H9 (cell line): ENCODE measurements at regions not wholly inside any gene's neighbourhood (a gene's known extent, or its start where the extent isn't known, plus 50 kb on each side); places are given as distances from the start of the nearest gene placed in this dataset.
"Not testable (repeated sequence)": the region's sequence is repeated elsewhere in the genome, so short reads cannot be mapped to it uniquely, and the experiment has no call there.

Experiments
- DNase-seq: peaks from one replicate; pipeline ENCODE4 v3.0.0-alpha.2; 2017
- H2AFZ ChIP-seq: one replicate; pipeline ENCODE4 v1.6.1; 2013; ENCODE audit warnings: mild to moderate bottlenecking, low read length, control low read depth, moderate library complexity
- H2AK5ac ChIP-seq: 2 replicates; pipeline ENCODE4 v1.6.1; 2013; ENCODE audit warnings: low read length, control low read depth, mixed read lengths; ENCODE audit not compliant: insufficient read length
- H2BK120ac ChIP-seq: one replicate; pipeline ENCODE4 v1.6.1; 2013; ENCODE audit warnings: low read depth, mild to moderate bottlenecking, low read length, control low read depth, inconsistent platforms; ENCODE audit not compliant: poor library complexity, severe bottlenecking
- H2BK12ac ChIP-seq: 2 replicates; pipeline ENCODE4 v1.6.1; 2013; ENCODE audit warnings: low read length, control low read depth, mixed read lengths, low read depth; ENCODE audit not compliant: insufficient read length
- H2BK15ac ChIP-seq: 2 replicates; pipeline ENCODE4 v1.6.1; 2013; ENCODE audit warnings: low read depth, low read length, control low read depth
- H2BK20ac ChIP-seq: one replicate; pipeline ENCODE4 v1.6.1; 2013; ENCODE audit warnings: low read depth, mild to moderate bottlenecking, low read length, control low read depth, inconsistent platforms; ENCODE audit not compliant: poor library complexity, severe bottlenecking
- H2BK5ac ChIP-seq: 2 replicates; pipeline ENCODE4 v1.6.1; 2013; ENCODE audit warnings: low read length, control low read depth, mixed read lengths; ENCODE audit not compliant: insufficient read length
- H3K14ac ChIP-seq: 2 replicates; pipeline ENCODE4 v1.6.1; 2013; ENCODE audit warnings: low read length, control low read depth; ENCODE audit not compliant: insufficient read depth
- H3K18ac ChIP-seq: 2 replicates; pipeline ENCODE4 v1.6.1; 2013; ENCODE audit warnings: low read depth, mild to moderate bottlenecking, mixed read lengths, low read length, control low read depth; ENCODE audit not compliant: insufficient read length
- H3K23ac ChIP-seq: 2 replicates; pipeline ENCODE4 v1.6.1; 2013; ENCODE audit warnings: low read length, control low read depth, mixed read lengths, low read depth; ENCODE audit not compliant: insufficient read length
- H3K23me2 ChIP-seq: 2 replicates; pipeline ENCODE4 v1.6.1; 2013; ENCODE audit warnings: low read depth, mild to moderate bottlenecking, mixed read lengths, low read length, control low read depth; ENCODE audit not compliant: insufficient read length, poor library complexity, severe bottlenecking
- H3K27ac ChIP-seq: 2 replicates; pipeline ENCODE4 v1.5.1; 2013; ENCODE audit warnings: low read length, control low read depth, mixed read lengths, low read depth; ENCODE audit not compliant: insufficient read length
- H3K27me3 ChIP-seq: 2 replicates; pipeline ENCODE4 v1.6.1; 2013; ENCODE audit warnings: low read length, control low read depth, inconsistent platforms; ENCODE audit not compliant: insufficient read depth
- H3K4ac ChIP-seq: 2 replicates; pipeline ENCODE4 v1.6.1; 2013; ENCODE audit warnings: low read depth, mild to moderate bottlenecking, control low read depth, inconsistent platforms, low read length, moderate library complexity
- H3K4me1 ChIP-seq: 2 replicates; pipeline ENCODE4 v1.6.1; 2013; ENCODE audit warnings: low read length, control low read depth, inconsistent platforms; ENCODE audit not compliant: insufficient read depth
- H3K4me2 ChIP-seq: 2 replicates; pipeline ENCODE4 v1.6.1; 2013; ENCODE audit warnings: low read length, control low read depth, mixed read lengths; ENCODE audit not compliant: insufficient read length, insufficient read depth
- H3K56ac ChIP-seq: 2 replicates; pipeline ENCODE4 v1.6.1; 2013; ENCODE audit warnings: low read depth, mild to moderate bottlenecking, mixed read lengths, low read length, control low read depth; ENCODE audit not compliant: insufficient read length
- H3K79me1 ChIP-seq: 2 replicates; pipeline ENCODE4 v1.6.1; 2013; ENCODE audit warnings: low read depth, mild to moderate bottlenecking, moderate library complexity, low read length, control low read depth, inconsistent platforms; ENCODE audit not compliant: insufficient read depth, poor library complexity, severe bottlenecking
- H3K79me2 ChIP-seq: 2 replicates; pipeline ENCODE4 v1.6.1; 2013; ENCODE audit warnings: low read length, control low read depth, inconsistent platforms; ENCODE audit not compliant: insufficient read depth
- H3K9ac ChIP-seq: 2 replicates; pipeline ENCODE4 v1.6.1; 2013; ENCODE audit warnings: low read length, control low read depth, mixed read lengths; ENCODE audit not compliant: insufficient read length; ENCODE audit errors: extremely low read depth
- H3K9me3 ChIP-seq: one replicate; pipeline ENCODE4 v1.6.1; 2013; ENCODE audit warnings: low read depth, low read length, inconsistent platforms; ENCODE audit not compliant: control insufficient read depth
- H3T11ph ChIP-seq: one replicate; pipeline ENCODE4 v1.6.1; 2013; ENCODE audit warnings: mild to moderate bottlenecking, low read length, control low read depth, inconsistent platforms
- H4K20me1 ChIP-seq: one replicate; pipeline ENCODE4 v1.6.1; 2013; ENCODE audit not compliant: control insufficient read depth, insufficient read length, insufficient read depth
- H4K5ac ChIP-seq: 2 replicates; pipeline ENCODE4 v1.6.1; 2013; ENCODE audit warnings: low read depth, mild to moderate bottlenecking, mixed read lengths, low read length, control low read depth; ENCODE audit not compliant: insufficient read length
- H4K8ac ChIP-seq: replicated peaks from 2 replicates; pipeline ENCODE4 v1.6.1; 2013; ENCODE audit warnings: low read length, control low read depth, mixed read lengths, low read depth; ENCODE audit not compliant: insufficient read length
- H4K91ac ChIP-seq: 2 replicates; pipeline ENCODE4 v1.6.1; 2013; ENCODE audit warnings: low read depth, mild to moderate bottlenecking, moderate library complexity, mixed read lengths, low read length, control low read depth; ENCODE audit not compliant: insufficient read length
- H3K27ac Mint-ChIP-seq, 3 experiments: 2 replicates in 2 of 3; 3 replicates in 1 of 3; pipeline ENCODE4 v1.8.0; 2020 to 2021; ENCODE audit warnings: mixed read lengths in 3 of 3, mild to moderate bottlenecking in 1 of 3, moderate library complexity in 1 of 3
- H3K27me3 Mint-ChIP-seq: 2 replicates; pipeline ENCODE4 v1.8.0; 2021; ENCODE audit warnings: low read depth, mild to moderate bottlenecking, moderate library complexity, mixed read lengths
- H3K36me3 Mint-ChIP-seq, 3 experiments: 2 replicates in 2 of 3; 3 replicates in 1 of 3; pipeline ENCODE4 v1.8.0; 2020 to 2021; ENCODE audit warnings: low read depth in 3 of 3, mixed read lengths in 3 of 3; ENCODE audit not compliant: insufficient read depth in 1 of 3
- H3K4me1 Mint-ChIP-seq, 2 experiments: 2 replicates each; pipeline ENCODE4 v1.8.0; 2020; ENCODE audit warnings: mixed read lengths in 2 of 2
- H3K4me3 Mint-ChIP-seq, 2 experiments: 2 replicates in 1 of 2; 3 replicates in 1 of 2; pipeline ENCODE4 v1.8.0; 2020 to 2021; ENCODE audit warnings: mild to moderate bottlenecking in 2 of 2, mixed read lengths in 2 of 2, moderate library complexity in 1 of 2
- H3K9me3 Mint-ChIP-seq, 2 experiments: 2 replicates in 1 of 2; 3 replicates in 1 of 2; pipeline ENCODE4 v1.8.0; 2020; ENCODE audit warnings: mild to moderate bottlenecking in 2 of 2, mixed read lengths in 2 of 2, moderate library complexity in 1 of 2
- WGBS: extraction: QIAGEN DNeasy Blood & Tissue Kit; methylation state at CpG from one replicate; pipeline ENCODE4 v1.1.7; 2013; ENCODE audit warnings: missing lambda C conversion rate, low lambda C conversion rate, mixed read lengths; ENCODE audit not compliant: insufficient read length; ENCODE audit errors: extremely low coverage; 5-methylcytosine and 5-hydroxymethylcytosine counted together

- not testable (repeated sequence) for H3K14ac ChIP-seq, H3K27ac ChIP-seq, H3K79me2 ChIP-seq, H4K20me1 ChIP-seq, H2BK12ac ChIP-seq, DNase-seq, H3K23me2 ChIP-seq, H3K4me1 Mint-ChIP-seq, H2AK5ac ChIP-seq, H3K4me1 ChIP-seq, H3K4ac ChIP-seq, H3K9me3 ChIP-seq, H3K79me1 ChIP-seq, H3K27ac Mint-ChIP-seq, H2BK120ac ChIP-seq, H3K23ac ChIP-seq, H2BK15ac ChIP-seq, H3K18ac ChIP-seq, H3K27me3 ChIP-seq, H3K9ac ChIP-seq, H4K5ac ChIP-seq, H3K4me2 ChIP-seq, H2AFZ ChIP-seq, H4K91ac ChIP-seq, H3T11ph ChIP-seq, H3K56ac ChIP-seq, H3K9me3 Mint-ChIP-seq, H3K27me3 Mint-ChIP-seq, H2BK20ac ChIP-seq, H3K36me3 Mint-ChIP-seq, H2BK5ac ChIP-seq, H4K8ac ChIP-seq, H3K4me3 Mint-ChIP-seq
- WGBS, result no CpG with 5 or more reads among the region's 3 CpGs
Measured at GRCh38 chr1:224031986-224032385, 81.9 kb upstream of the FBXO28 start.

- H3K4me1 ChIP-seq, H2BK15ac ChIP-seq, H3K9me3 ChIP-seq, H3K18ac ChIP-seq, H3K4me3 Mint-ChIP-seq, H4K5ac ChIP-seq, H3K79me1 ChIP-seq, H3K56ac ChIP-seq, H2BK20ac ChIP-seq, H3K23me2 ChIP-seq, H3T11ph ChIP-seq, H4K20me1 ChIP-seq, H3K36me3 Mint-ChIP-seq, H3K14ac ChIP-seq, H4K8ac ChIP-seq, H2AK5ac ChIP-seq, H3K23ac ChIP-seq, H4K91ac ChIP-seq, H3K4me1 Mint-ChIP-seq, H2BK5ac ChIP-seq, H3K27me3 ChIP-seq, H2BK12ac ChIP-seq, H3K79me2 ChIP-seq, H2AFZ ChIP-seq, H3K4me2 ChIP-seq, H2BK120ac ChIP-seq, DNase-seq, H3K9me3 Mint-ChIP-seq, H3K27ac Mint-ChIP-seq, H3K4ac ChIP-seq, H3K27me3 Mint-ChIP-seq, H3K9ac ChIP-seq, H3K27ac ChIP-seq: not testable (repeated sequence)
- no CpG with 5 or more reads among the region's 6 CpGs for WGBS
Measured at GRCh38 chr1:224030257-224030656, 83.7 kb upstream of the FBXO28 start.
